Mesothelial cell of epicardium (in vitro differentiated cells): ENCODE measurements at regions not wholly inside any gene's neighbourhood (a gene's known extent, or its start where the extent isn't known, plus 50 kb on each side); places are given as distances from the start of the nearest gene placed in this dataset.

Experiments used
- DNase-seq, 2 experiments: peaks; one replicate each; pipeline ENCODE4 v3.0.0; 2021; ENCODE audit warnings: low spot score in 2 of 2; ENCODE audit not compliant: unreplicated experiment in 2 of 2
- H3K27ac Mint-ChIP-seq: 2 replicates; pipeline ENCODE4 v1.8.0; 2021; ENCODE audit warnings: mixed read lengths
- H3K27me3 Mint-ChIP-seq: 2 replicates; pipeline ENCODE4 v1.8.0; 2021; ENCODE audit warnings: low read depth, mixed read lengths
- H3K36me3 Mint-ChIP-seq: 2 replicates; pipeline ENCODE4 v1.8.0; 2021; ENCODE audit warnings: mixed read lengths
- H3K4me1 Mint-ChIP-seq: 2 replicates; pipeline ENCODE4 v1.8.0; 2021; ENCODE audit warnings: mixed read lengths
- H3K4me3 Mint-ChIP-seq: 2 replicates; pipeline ENCODE4 v1.8.0; 2021; ENCODE audit warnings: mild to moderate bottlenecking, moderate library complexity, mixed read lengths
- H3K9me3 Mint-ChIP-seq: 2 replicates; pipeline ENCODE4 v1.8.0; 2021; ENCODE audit warnings: mixed read lengths
- TF ChIP-seq, protein P1 (sequence below): fragments of 200-600 bp; sonication (generic); IDR thresholded peaks from one replicate; pipeline ENCODE4 v1.5.0; 2021; ENCODE audit warnings: antibody characterized with exemption; ENCODE audit not compliant: unreplicated experiment

DNA sequence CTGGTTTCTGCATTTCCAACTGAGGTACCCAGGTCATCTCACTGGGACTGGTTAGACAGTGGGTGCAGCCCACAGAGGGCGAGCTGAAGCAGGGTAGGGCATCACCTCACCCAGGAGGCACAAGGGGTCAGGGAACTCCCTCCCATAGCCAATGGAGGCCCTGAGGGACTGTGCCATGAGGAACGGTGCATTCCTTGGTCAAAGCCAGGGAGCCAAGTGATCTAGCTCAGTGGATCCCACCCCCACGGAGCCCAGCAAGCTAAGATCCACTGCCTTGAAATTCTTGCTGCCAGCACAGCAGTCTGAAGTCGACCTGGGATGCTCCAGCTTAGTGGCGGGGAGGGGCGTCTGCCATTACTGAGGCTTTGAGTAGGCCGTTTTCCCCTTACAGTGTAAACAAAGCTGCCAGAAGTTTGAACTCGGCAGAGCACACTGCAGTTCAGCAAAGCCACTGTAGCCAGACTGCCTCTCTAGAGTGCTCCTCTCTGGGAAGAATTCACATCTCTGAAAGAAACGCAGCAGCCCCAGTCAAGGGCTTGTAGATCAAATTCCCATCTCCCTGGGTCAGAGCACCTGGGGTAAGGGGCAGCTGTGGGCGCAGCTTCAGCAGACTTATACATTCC, 1386.6 kb upstream of the PCDH9 start:
- H3K27ac Mint-ChIP-seq: no peak overlapping the region
- H3K4me3 Mint-ChIP-seq: no peak overlapping the region
- H3K9me3 Mint-ChIP-seq: peaks cover 40% of the 10 kb centered on the region
- no peaks in the 10 kb centered on the region for H3K27me3 Mint-ChIP-seq
- peaks cover 8% of the 10 kb centered on the region for H3K36me3 Mint-ChIP-seq
- TF ChIP-seq, protein P1, sequence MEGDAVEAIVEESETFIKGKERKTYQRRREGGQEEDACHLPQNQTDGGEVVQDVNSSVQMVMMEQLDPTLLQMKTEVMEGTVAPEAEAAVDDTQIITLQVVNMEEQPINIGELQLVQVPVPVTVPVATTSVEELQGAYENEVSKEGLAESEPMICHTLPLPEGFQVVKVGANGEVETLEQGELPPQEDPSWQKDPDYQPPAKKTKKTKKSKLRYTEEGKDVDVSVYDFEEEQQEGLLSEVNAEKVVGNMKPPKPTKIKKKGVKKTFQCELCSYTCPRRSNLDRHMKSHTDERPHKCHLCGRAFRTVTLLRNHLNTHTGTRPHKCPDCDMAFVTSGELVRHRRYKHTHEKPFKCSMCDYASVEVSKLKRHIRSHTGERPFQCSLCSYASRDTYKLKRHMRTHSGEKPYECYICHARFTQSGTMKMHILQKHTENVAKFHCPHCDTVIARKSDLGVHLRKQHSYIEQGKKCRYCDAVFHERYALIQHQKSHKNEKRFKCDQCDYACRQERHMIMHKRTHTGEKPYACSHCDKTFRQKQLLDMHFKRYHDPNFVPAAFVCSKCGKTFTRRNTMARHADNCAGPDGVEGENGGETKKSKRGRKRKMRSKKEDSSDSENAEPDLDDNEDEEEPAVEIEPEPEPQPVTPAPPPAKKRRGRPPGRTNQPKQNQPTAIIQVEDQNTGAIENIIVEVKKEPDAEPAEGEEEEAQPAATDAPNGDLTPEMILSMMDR: no peak
- H3K4me1 Mint-ChIP-seq: no peaks in the 10 kb centered on the region
- DNase-seq: no peak

DNA sequence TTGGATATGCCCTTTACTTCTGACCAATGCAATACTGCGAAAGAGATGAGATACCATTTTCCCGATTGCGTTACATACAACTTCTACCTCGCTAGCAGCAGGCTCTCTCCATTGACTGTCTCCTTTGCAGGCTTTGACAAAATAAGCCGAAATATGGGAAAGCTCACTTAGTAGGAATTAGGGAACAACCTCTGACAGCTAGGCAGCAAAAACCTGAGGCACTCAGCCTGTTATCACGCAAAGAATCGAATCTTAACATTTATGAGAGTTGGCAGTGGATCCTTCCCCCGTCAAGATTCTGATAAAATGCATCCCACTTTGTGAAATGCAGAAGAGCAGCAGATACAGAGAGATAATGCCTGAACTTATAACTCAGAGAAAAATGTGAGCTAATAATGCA, 1379.5 kb upstream of the PCDH9 start:
- DNase-seq: no peak
- no peak overlapping the region for H3K27ac Mint-ChIP-seq
- H3K36me3 Mint-ChIP-seq: no peaks in the 10 kb centered on the region
- no peaks in the 10 kb centered on the region for H3K4me1 Mint-ChIP-seq
- peaks cover 8% of the 10 kb centered on the region for H3K9me3 Mint-ChIP-seq
- TF ChIP-seq, protein P1: no peak
- no peak overlapping the region for H3K4me3 Mint-ChIP-seq
- no peaks in the 10 kb centered on the region for H3K27me3 Mint-ChIP-seq

- Mint-ChIP-seq H3K36me3 (no peaks in the 10 kb centered on the region), H3K4me3 (no peak overlapping the region), H3K4me1 (no peaks in the 10 kb centered on the region), H3K27me3 (no peaks in the 10 kb centered on the region), H3K27ac (no peak overlapping the region), H3K9me3 (peaks cover 12% of the 10 kb centered on the region)
- DNase-seq: no peak
- TF ChIP-seq, protein P1: no peak
Measured at GRCh38 chr13:68608147-68608546, 1378.0 kb upstream of the PCDH9 start.

GRCh38 chr13:68597641-68598040, 1367.5 kb upstream of the PCDH9 start:
- DNase-seq: no peak
- no peak overlapping the region for H3K4me3 Mint-ChIP-seq
- no peak overlapping the region for H3K27ac Mint-ChIP-seq
- TF ChIP-seq, protein P1: no peak
- no peaks in the 10 kb centered on the region for H3K27me3 Mint-ChIP-seq
- peaks cover 14% of the 10 kb centered on the region for H3K4me1 Mint-ChIP-seq
- H3K9me3 Mint-ChIP-seq: peaks cover 12% of the 10 kb centered on the region
- no peaks in the 10 kb centered on the region for H3K36me3 Mint-ChIP-seq

DNA sequence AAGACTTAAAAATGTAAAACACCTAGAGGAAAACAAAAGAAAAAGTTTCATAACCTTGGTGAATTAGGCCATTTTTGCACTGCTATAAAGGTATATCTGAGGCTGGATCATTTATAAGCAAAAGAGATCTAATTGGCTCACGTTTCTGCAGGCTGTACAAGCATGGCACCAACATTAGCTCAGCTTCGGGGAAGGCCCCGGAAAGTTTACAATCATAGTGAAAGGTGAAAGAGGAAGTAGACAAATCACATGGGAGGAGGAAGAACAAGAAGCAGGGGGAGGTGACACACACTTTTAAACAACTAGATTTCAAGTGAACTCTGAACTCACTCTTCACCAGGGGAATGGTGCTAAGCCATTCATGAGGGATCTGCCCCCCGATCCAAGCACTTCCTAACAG, 1358.5 kb upstream of the PCDH9 start:
- no peak for DNase-seq
- H3K36me3 Mint-ChIP-seq: no peaks in the 10 kb centered on the region
- peaks cover 3% of the 10 kb centered on the region for H3K4me1 Mint-ChIP-seq
- no peak overlapping the region for H3K27ac Mint-ChIP-seq
- TF ChIP-seq, protein P1: no peak
- H3K9me3 Mint-ChIP-seq: peaks cover 10% of the 10 kb centered on the region
- H3K4me3 Mint-ChIP-seq: no peak overlapping the region
- no peaks in the 10 kb centered on the region for H3K27me3 Mint-ChIP-seq

DNA sequence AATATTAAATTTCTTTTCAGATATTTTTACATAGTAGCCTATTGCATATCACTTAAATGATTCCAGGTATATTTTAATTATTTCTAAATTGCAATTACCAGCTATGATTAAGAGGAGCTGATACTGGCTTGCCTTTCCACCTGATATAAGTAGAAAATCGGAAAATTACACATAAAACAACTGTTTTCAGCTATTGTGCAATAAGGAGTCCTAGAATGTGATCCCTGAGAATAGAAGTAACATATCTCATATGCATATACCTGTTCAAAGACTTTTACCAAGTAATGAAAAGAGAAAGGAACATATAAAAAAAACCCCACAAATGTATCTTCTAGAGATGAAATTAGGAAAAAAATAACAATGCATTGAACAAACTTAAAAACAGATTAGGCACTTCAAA, 1354.6 kb upstream of the PCDH9 start:
- no peaks in the 10 kb centered on the region for H3K4me1 Mint-ChIP-seq
- TF ChIP-seq, protein P1: no peak
- H3K9me3 Mint-ChIP-seq: peaks cover 27% of the 10 kb centered on the region
- DNase-seq: no peak
- peaks cover 8% of the 10 kb centered on the region for H3K36me3 Mint-ChIP-seq
- no peaks in the 10 kb centered on the region for H3K27me3 Mint-ChIP-seq
- no peak overlapping the region for H3K27ac Mint-ChIP-seq
- no peak overlapping the region for H3K4me3 Mint-ChIP-seq
